ENCODE measurements at regions not wholly inside any gene's neighbourhood (a gene's known extent, or its start where the extent isn't known, plus 50 kb on each side); places are given as distances from the start of the nearest gene placed in this dataset.

DNA sequence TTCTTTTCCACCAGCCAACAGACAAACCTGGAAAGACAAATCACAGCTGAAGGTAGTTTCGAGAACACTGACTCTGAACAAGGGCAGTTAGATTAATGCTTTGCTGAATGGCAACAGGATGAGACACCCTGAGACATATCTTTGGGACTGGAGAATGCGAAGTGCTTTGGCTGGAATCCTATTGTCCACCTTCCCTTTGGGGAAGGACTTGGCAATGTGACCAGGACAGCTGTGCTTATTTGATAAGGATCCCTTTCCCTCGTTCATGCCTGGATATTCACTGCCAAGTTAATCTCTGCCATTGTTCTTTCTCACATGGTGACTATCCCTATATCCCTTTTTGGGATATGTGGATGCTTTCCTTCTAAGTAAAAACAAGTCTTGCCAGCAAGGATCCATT lies 537.1 kb upstream of the SEL1L start:
- TF ChIP-seq, protein P1, sequence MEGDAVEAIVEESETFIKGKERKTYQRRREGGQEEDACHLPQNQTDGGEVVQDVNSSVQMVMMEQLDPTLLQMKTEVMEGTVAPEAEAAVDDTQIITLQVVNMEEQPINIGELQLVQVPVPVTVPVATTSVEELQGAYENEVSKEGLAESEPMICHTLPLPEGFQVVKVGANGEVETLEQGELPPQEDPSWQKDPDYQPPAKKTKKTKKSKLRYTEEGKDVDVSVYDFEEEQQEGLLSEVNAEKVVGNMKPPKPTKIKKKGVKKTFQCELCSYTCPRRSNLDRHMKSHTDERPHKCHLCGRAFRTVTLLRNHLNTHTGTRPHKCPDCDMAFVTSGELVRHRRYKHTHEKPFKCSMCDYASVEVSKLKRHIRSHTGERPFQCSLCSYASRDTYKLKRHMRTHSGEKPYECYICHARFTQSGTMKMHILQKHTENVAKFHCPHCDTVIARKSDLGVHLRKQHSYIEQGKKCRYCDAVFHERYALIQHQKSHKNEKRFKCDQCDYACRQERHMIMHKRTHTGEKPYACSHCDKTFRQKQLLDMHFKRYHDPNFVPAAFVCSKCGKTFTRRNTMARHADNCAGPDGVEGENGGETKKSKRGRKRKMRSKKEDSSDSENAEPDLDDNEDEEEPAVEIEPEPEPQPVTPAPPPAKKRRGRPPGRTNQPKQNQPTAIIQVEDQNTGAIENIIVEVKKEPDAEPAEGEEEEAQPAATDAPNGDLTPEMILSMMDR (IDR thresholded peaks at IDR 0.05): no peak
- TF ChIP-seq POLR2A (IDR thresholded peaks at IDR 0.05): no peak
